PFSK-1 (cell line): ENCODE measurements at regions not wholly inside any gene's neighbourhood (a gene's known extent, or its start where the extent isn't known, plus 50 kb on each side); places are given as distances from the start of the nearest gene placed in this dataset.

Experiments
- FOXP2 ChIP-seq: optimal IDR thresholded peaks from 2 replicates; pipeline ENCODE3; 2011; ENCODE audit warnings: borderline replicate concordance, control low read depth, inconsistent platforms; ENCODE audit not compliant: insufficient read depth; ENCODE audit errors: extremely low read length, extremely low read depth
- POLR2AphosphoS5 ChIP-seq: IDR thresholded peaks from 2 replicates; pipeline ENCODE4 v1.6.1; 2012; ENCODE audit warnings: low read depth, mild to moderate bottlenecking, control low read depth, low read length, moderate library complexity
- SIN3A ChIP-seq: IDR thresholded peaks from 2 replicates; pipeline ENCODE4 v1.6.1; 2012; ENCODE audit warnings: mild to moderate bottlenecking, low read length, moderate library complexity, borderline replicate concordance; ENCODE audit not compliant: insufficient read depth
- TAF1 ChIP-seq: IDR thresholded peaks from 2 replicates; pipeline ENCODE4 v1.6.1; 2012; ENCODE audit warnings: low read length, control low read depth, borderline replicate concordance; ENCODE audit not compliant: insufficient read depth
- TF ChIP-seq, protein P1 (sequence below), 2 experiments: IDR thresholded peaks; 2 replicates each; pipeline versions ENCODE4 v1.6.1 to v1.8.0; 2011 to 2012; ENCODE audit warnings: low read depth in 2 of 2, low read length in 2 of 2, control low read depth in 1 of 2, inconsistent platforms in 1 of 2, mild to moderate bottlenecking in 1 of 2, moderate library complexity in 1 of 2; ENCODE audit not compliant: insufficient read depth in 1 of 2

DNA sequence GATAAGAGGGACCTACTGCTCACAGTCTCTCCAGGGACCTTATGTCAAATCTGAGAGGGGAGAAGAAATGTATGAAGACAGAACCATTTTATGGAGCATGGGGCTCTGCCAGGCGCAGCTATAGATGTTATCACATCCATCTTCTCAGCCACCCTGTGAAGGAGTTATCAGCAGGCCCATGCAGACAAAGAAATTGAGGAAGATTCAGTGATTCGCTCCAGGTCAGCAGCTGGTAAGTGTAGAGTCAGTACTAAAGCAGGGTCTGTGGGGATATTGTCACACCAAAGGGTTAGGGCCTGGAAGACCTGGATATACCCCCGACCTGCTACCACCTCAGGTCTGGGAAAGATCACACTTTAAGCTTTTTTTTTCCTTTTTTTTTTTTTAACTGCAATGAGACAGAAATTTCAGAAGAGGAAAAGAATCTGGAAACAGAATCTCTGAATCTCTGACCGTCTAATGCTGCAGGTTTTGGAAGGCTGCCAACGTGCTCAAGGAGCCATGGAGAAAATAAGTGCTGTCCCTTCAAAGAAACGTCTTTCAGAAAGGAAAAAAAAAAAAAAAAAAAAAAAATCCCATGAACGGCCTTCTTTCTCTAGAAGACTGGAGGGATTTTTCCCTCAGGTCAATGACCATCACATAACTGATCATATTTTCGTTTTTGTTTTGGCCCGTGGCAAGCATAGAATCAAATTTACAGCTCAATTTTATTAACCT lies 73.3 kb upstream of the PLEKHG7 start:
- no peak for TF ChIP-seq SIN3A
- TF ChIP-seq, protein P1, sequence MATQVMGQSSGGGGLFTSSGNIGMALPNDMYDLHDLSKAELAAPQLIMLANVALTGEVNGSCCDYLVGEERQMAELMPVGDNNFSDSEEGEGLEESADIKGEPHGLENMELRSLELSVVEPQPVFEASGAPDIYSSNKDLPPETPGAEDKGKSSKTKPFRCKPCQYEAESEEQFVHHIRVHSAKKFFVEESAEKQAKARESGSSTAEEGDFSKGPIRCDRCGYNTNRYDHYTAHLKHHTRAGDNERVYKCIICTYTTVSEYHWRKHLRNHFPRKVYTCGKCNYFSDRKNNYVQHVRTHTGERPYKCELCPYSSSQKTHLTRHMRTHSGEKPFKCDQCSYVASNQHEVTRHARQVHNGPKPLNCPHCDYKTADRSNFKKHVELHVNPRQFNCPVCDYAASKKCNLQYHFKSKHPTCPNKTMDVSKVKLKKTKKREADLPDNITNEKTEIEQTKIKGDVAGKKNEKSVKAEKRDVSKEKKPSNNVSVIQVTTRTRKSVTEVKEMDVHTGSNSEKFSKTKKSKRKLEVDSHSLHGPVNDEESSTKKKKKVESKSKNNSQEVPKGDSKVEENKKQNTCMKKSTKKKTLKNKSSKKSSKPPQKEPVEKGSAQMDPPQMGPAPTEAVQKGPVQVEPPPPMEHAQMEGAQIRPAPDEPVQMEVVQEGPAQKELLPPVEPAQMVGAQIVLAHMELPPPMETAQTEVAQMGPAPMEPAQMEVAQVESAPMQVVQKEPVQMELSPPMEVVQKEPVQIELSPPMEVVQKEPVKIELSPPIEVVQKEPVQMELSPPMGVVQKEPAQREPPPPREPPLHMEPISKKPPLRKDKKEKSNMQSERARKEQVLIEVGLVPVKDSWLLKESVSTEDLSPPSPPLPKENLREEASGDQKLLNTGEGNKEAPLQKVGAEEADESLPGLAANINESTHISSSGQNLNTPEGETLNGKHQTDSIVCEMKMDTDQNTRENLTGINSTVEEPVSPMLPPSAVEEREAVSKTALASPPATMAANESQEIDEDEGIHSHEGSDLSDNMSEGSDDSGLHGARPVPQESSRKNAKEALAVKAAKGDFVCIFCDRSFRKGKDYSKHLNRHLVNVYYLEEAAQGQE (IDR thresholded peaks at IDR 0.05; ENCODE audit: insufficient read depth in 1 of 2, low read depth in 2 of 2, low read length in 2 of 2) = no peak
- no peak for TF ChIP-seq POLR2AphosphoS5
- no peak for TF ChIP-seq TAF1
- no peak for TF ChIP-seq FOXP2

- TF ChIP-seq, protein P1 (IDR thresholded peaks at IDR 0.05; ENCODE audit: insufficient read depth in 1 of 2, low read depth in 2 of 2, low read length in 2 of 2) = no peak
Observed at GRCh38 chr12:92628476-92628875, 74.3 kb upstream of the PLEKHG7 start.

- TF ChIP-seq TAF1 (no peak), SIN3A (no peak)
Observed at GRCh38 chr12:92627511-92627910, 75.3 kb upstream of the PLEKHG7 start.

DNA sequence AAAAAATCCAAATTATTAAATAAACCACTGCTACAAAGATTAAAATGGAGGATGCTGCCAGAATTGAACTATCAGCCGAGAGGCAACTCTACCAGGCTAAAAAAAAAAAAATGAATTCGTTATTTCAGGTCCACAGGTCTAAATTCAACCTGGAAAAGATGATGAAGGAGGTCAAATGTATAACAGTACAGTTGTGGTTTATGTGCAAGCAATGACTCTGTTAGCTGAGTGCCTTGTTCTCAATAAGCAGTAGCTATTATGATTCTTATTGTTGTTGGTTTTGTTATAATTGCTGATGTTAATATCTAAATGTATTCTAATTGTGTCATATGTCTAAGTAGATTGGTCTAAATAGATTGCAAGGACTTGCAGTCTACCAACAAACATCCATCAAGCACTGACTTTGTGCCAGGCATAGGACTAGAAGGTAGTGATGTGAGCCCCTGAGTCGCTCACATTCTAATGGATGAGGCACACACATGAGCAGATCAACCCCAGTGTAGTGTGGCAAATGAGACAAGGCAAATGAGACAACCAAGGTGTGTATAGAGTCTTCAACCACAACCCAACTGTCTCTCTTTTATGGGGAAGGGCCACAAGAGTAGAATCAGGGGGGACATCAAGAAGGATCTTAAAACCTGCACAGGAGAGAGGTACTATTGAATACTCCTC lies 77.0 kb upstream of the PLEKHG7 start:
- TF ChIP-seq POLR2AphosphoS5 = no peak
- no peak for TF ChIP-seq TAF1
- TF ChIP-seq FOXP2 = no peak
- TF ChIP-seq SIN3A = no peak
- TF ChIP-seq, protein P1 (IDR thresholded peaks at IDR 0.05; ENCODE audit: insufficient read depth in 1 of 2, low read depth in 2 of 2, low read length in 2 of 2) = no peak

DNA sequence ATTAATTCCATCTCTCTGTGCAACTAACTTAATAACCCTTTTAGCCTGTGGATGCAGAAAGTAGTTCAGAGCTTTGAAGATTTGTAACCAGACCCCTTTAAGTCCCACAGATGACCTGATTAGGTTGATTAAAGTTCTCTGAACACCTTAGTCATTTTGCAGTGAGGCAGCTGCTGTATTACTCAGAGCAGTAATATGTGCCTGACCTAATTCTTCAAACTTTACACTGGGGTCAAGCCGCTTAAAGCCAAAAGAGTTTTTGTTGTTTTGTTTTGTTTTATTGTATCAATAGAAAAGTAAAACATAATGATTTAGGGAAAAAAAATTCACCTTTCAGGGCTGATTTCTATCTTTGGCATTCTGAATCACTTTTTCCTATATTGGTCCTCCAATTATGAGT lies 78.6 kb upstream of the PLEKHG7 start:
- TF ChIP-seq, protein P1 (IDR thresholded peaks at IDR 0.05; ENCODE audit: insufficient read depth in 1 of 2, low read depth in 2 of 2, low read length in 2 of 2) = no peak
- no peak for TF ChIP-seq POLR2AphosphoS5
- TF ChIP-seq FOXP2 = no peak
- no peak for TF ChIP-seq SIN3A
- TF ChIP-seq TAF1 = no peak
